Kidney (tissue), 13 donors: ENCODE measurements at regions not wholly inside any gene's neighbourhood (a gene's known extent, or its start where the extent isn't known, plus 50 kb on each side); places are given as distances from the start of the nearest gene placed in this dataset.

Experiments
- DNase-seq, 5 donors: peaks; one replicate each; pipeline ENCODE4 v3.0.0-alpha.2; 2013 to 2020
- FAIRE-seq: peaks from 2 replicates; lab custom pipeline; 2012; peaks lifted over from hg19 to GRCh38; lab: Jason Lieb, UNC
- H3K27ac ChIP-seq, 2 donors: one replicate each; pipeline ENCODE4 v1.7.0; 2013; ENCODE audit warnings: low read depth in 2 of 2, low read length in 2 of 2, inconsistent platforms in 1 of 2
- H3K27me3 ChIP-seq: one replicate; pipeline ENCODE4 v1.7.1; 2013; ENCODE audit warnings: low read length, inconsistent platforms; ENCODE audit not compliant: control insufficient read depth, insufficient read depth
- H3K36me3 ChIP-seq, 3 donors: one replicate each; pipeline versions ENCODE4 v1.7.0 to v1.7.1; 2013; ENCODE audit warnings: low read length in 3 of 3, control low read depth in 1 of 3, inconsistent platforms in 1 of 3; ENCODE audit not compliant: insufficient read depth in 3 of 3, control insufficient read depth in 2 of 3
- H3K4me1 ChIP-seq, 3 donors: one replicate each; pipeline versions ENCODE4 v1.7.0 to v1.7.1; 2013; ENCODE audit warnings: low read length in 3 of 3, inconsistent platforms in 1 of 3, low read depth in 1 of 3; ENCODE audit not compliant: control insufficient read depth in 2 of 3, insufficient read depth in 2 of 3
- H3K4me3 ChIP-seq, 3 donors: one replicate each; pipeline versions ENCODE4 v1.7.0 to v1.8.1; 2013; ENCODE audit warnings: low read length in 3 of 3, control low read depth in 1 of 3, inconsistent platforms in 1 of 3
- H3K9ac ChIP-seq, 3 donors: one replicate each; pipeline versions ENCODE4 v1.7.0 to v1.7.1; 2013; ENCODE audit warnings: low read length in 3 of 3, control low read depth in 1 of 3, inconsistent platforms in 1 of 3
- H3K9me3 ChIP-seq, 3 donors: one replicate each; pipeline versions ENCODE4 v1.7.0 to v1.7.1; 2013; ENCODE audit warnings: low read length in 3 of 3, control low read depth in 1 of 3, inconsistent platforms in 1 of 3; ENCODE audit not compliant: control insufficient read depth in 2 of 3, insufficient read depth in 1 of 3
- CTCF ChIP-seq: IDR thresholded peaks from 3 replicates; pipeline ENCODE4 v1.5.1; 2012; ENCODE audit warnings: mild to moderate bottlenecking, moderate library complexity, borderline replicate concordance; ENCODE audit not compliant: insufficient read depth; ENCODE audit errors: extremely low read depth
- intact Hi-C: fragments of 100-400 bp; cut with DNase I; formaldehyde crosslinking; loops from one replicate; pipeline ENCODE4 v1.11.1; 2022
- donor health status: control.
- donor health status: control.
- donor health status: control.
- donor health status: control.
- donor health status: control.
- donor health status: DM: yes; HTN: yes; CAD: no.
- donor health status: Normal renal cell carcinoma (clear cell type).

DNA sequence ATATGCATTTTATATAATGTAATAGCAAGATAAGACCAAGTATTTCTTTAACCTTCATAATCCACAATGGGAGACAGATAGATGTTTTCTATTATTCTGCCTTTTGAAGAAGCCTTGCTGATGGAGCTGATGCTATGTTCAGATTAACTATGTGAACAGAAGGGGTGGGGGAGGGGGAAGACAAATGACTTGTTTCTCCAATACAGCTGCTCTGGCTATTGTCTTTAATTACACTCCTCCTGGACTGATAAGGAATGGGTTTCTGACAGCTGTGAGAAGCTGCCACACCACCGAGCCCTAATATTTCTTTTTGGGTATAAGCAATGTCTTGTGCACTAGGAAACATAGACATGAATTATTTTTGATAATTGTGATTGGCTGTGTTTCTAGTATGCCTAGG, 62.0 kb downstream of the CAVIN4 start:
- DNase-seq: no peak
- no peak for TF ChIP-seq CTCF
- intact Hi-C loops: no loop called here
- Histone ChIP-seq H3K9me3 (no peaks in the 10 kb centered on the region), H3K27ac (no peak overlapping the region), H3K4me3 (no peak overlapping the region), H3K27me3 (no peaks in the 10 kb centered on the region), H3K9ac (no peak overlapping the region), H3K4me1 (no peaks in the 10 kb centered on the region), H3K36me3 (no peaks in the 10 kb centered on the region)
- no peak for FAIRE-seq

DNA sequence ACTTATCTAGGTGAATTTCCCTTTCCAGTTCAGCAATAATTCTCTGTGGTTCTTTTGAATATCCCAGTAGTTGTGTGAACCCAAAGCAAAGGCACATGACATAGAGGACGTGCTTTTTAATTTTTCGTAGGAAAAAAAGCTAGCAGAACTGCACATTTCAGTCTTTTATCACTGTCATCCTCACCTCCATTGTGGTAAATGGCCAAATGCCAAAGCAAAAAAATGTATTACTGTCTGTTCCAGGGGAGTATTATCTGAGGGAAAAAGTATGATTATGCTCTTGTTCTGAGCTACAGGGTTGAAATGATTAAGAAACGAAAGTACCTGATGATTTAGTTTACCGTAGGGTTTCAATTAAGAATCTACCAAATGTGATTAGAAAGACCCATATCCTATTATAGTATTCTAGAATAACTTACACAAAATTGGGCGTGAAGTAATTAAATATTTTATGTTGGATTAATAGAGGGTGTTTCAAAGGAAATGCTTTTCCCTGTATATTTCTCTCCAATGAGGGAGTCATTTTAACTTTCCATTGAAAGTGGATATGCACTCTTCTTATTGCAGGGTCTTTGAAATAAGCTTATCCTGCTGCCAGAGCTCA, 62.7 kb downstream of the CAVIN4 start:
- H3K27ac ChIP-seq: no peak overlapping the region
- no peak overlapping the region for H3K4me3 ChIP-seq
- no peak for TF ChIP-seq CTCF
- H3K36me3 ChIP-seq: no peaks in the 10 kb centered on the region
- H3K9me3 ChIP-seq: no peaks in the 10 kb centered on the region
- DNase-seq: no peak
- H3K4me1 ChIP-seq: no peaks in the 10 kb centered on the region
- no peak overlapping the region for H3K9ac ChIP-seq
- FAIRE-seq: no peak
- no peaks in the 10 kb centered on the region for H3K27me3 ChIP-seq
- intact Hi-C loops: no loop called here

- no peak for DNase-seq
Observed at GRCh38 chr9:100641166-100641565, 63.3 kb downstream of the CAVIN4 start.

More at GRCh38 chr9:100641166-100641565, 63.3 kb downstream of the CAVIN4 start:
- no peaks in the 10 kb centered on the region for H3K9me3 ChIP-seq
- H3K27me3 ChIP-seq: no peaks in the 10 kb centered on the region
- no peak overlapping the region for H3K9ac ChIP-seq
- no peak for TF ChIP-seq CTCF
- H3K4me3 ChIP-seq: no peak overlapping the region
- no peak overlapping the region for H3K27ac ChIP-seq
- no peak for FAIRE-seq
- intact Hi-C loops: no loop called here
- no peaks in the 10 kb centered on the region for H3K4me1 ChIP-seq
- no peaks in the 10 kb centered on the region for H3K36me3 ChIP-seq
